ENCODE measurements at regions not wholly inside any gene's neighbourhood (a gene's known extent, or its start where the extent isn't known, plus 50 kb on each side); places are given as distances from the start of the nearest gene placed in this dataset.

GRCh38 chr4:38354872-38355271 is 309.1 kb upstream of the KLF3 start:
- Histone ChIP-seq H2BK20ac (ENCODE audit: low read depth, low read length) (no peak overlapping the region), H3K4ac (ENCODE audit: low read depth, low read length) (no peak overlapping the region), H3K79me1 (ENCODE audit: low read depth in 1 of 2, low read length in 2 of 2) (no peaks in the 10 kb centered on the region), H4K91ac (ENCODE audit: insufficient read depth, low read depth, low read length) (no peak overlapping the region), H3K18ac (ENCODE audit: low read depth, low read length) (no peak overlapping the region), H2AK5ac (ENCODE audit: low read depth, low read length) (no peak overlapping the region), H2AFZ (replicated peaks; ENCODE audit: low read length, poor library complexity) (no peak overlapping the region), H3K27ac (ENCODE audit: insufficient read depth, low read length) (no peak overlapping the region), H3K9me3 (ENCODE audit: control insufficient read depth, insufficient read depth, low read length) (no peaks in the 10 kb centered on the region), H3K4me3 (ENCODE audit: insufficient read depth, low read depth, low read length) (no peak overlapping the region), H3K56ac (ENCODE audit: extremely low read depth, insufficient read depth, low read length) (no peak overlapping the region), H4K20me1 (ENCODE audit: insufficient read depth, low read length) (no peaks in the 10 kb centered on the region), H4K5ac (ENCODE audit: low read depth, low read length) (no peak overlapping the region), H3K27me3 (ENCODE audit: control insufficient read depth, insufficient read depth, low read length) (no peaks in the 10 kb centered on the region), H3K14ac (replicated peaks; ENCODE audit: low read depth, low read length) (no peak overlapping the region), H3K36me3 (ENCODE audit: control insufficient read depth, insufficient read depth, low read length) (no peaks in the 10 kb centered on the region), H4K8ac (ENCODE audit: low read depth in 2 of 2, low read length in 2 of 2) (no peak overlapping the region), H3K9ac (ENCODE audit: low read depth, low read length) (no peak overlapping the region), H2BK120ac (ENCODE audit: low read depth, low read length) (no peak overlapping the region), H2AK9ac (replicated peaks; ENCODE audit: low read depth, low read length, poor library complexity) (no peak overlapping the region), H3K4me1 (ENCODE audit: control insufficient read depth, insufficient read depth, low read length) (no peaks in the 10 kb centered on the region), H3K9me1 (ENCODE audit: insufficient read depth, low read length) (no peaks in the 10 kb centered on the region), H2BK15ac (ENCODE audit: low read depth, low read length) (no peak overlapping the region), H2BK5ac (ENCODE audit: low read depth, low read length, poor library complexity, severe bottlenecking) (no peak overlapping the region), H3K23ac (ENCODE audit: low read depth, low read length) (no peak overlapping the region), H3K4me2 (ENCODE audit: low read depth, low read length) (no peak overlapping the region)
- ATAC-seq (ENCODE audit: low read depth) = no peak
- no TSS peak for BruUV-seq (replicated peaks)
- dilution Hi-C loops (cut with HindIII; ENCODE audit: low sequenced_read_pairs, unreplicated experiment) (no loop called here), in situ Hi-C loops (cut with MboI; ENCODE audit: low sequenced_read_pairs) (no loop called here), intact Hi-C loops (cut with micrococcal nuclease) (no loop called here)
- no CpG with 5 or more reads among the region's 5 CpGs for WGBS, 2 experiments (ENCODE audit: extremely low coverage in 2 of 2, insufficient read length in 1 of 2)
- DNase-seq = no peak
- no peak for TF ChIP-seq MXI1 (IDR thresholded peaks at IDR 0.05; ENCODE audit: borderline replicate concordance, low read depth, low read length)
- TF ChIP-seq MAFK (IDR thresholded peaks at IDR 0.05; ENCODE audit: low read depth, low read length) = no peak
- no peak for TF ChIP-seq NFE2L2 (IDR thresholded peaks at IDR 0.05; ENCODE audit: low read depth, low read length)
- TF ChIP-seq RFX5 (IDR thresholded peaks at IDR 0.05; ENCODE audit: low read depth, low read length) = no peak
- no peak for TF ChIP-seq SMC3 (IDR thresholded peaks at IDR 0.05; ENCODE audit: low read depth, low read length)
- no peak for TF ChIP-seq FOS (IDR thresholded peaks at IDR 0.05; ENCODE audit: low read depth, low read length)
- TF ChIP-seq CHD1 (IDR thresholded peaks at IDR 0.05; ENCODE audit: low read depth, low read length) = no peak
- no peak for TF ChIP-seq BHLHE40 (IDR thresholded peaks at IDR 0.05; ENCODE audit: low read depth, low read length)
- no peak for TF ChIP-seq RAD21 (IDR thresholded peaks at IDR 0.05; ENCODE audit: low read length)
- no peak for TF ChIP-seq MAZ (IDR thresholded peaks at IDR 0.05; ENCODE audit: borderline replicate concordance, low read depth, low read length)
- TF ChIP-seq USF2 (IDR thresholded peaks at IDR 0.05; ENCODE audit: low read depth, low read length) = no peak
- no peak for TF ChIP-seq ELK1 (IDR thresholded peaks at IDR 0.05; ENCODE audit: borderline replicate concordance, low read depth, low read length)
- ChIA-PET POLR2A (ENCODE audit: unreplicated experiment) (no interaction called here), CTCF (no interaction called here)

Measured in IMR-90 (cell line).